GM12878 (cell line): ENCODE measurements at regions not wholly inside any gene's neighbourhood (a gene's known extent, or its start where the extent isn't known, plus 50 kb on each side); places are given as distances from the start of the nearest gene placed in this dataset.

Experiments used
- ATAC-seq: fragments of 200-7000 bp; cut with Tn5 transposase; 3 replicates; pipeline ENCODE4 v1.9.1; 2020; ENCODE audit warnings: mild to moderate bottlenecking, moderate library complexity
- BruUV-seq: library from RNA; stranded (reverse); fragments of 400-500 nt; replicated peaks from 2 replicates; lab custom pipeline; 2021; lab: Mats Ljungman, UMichigan
- CTCF ChIA-PET: fragments of 300-600 bp; sonication (Branson Sonifier 250); formaldehyde crosslinking; extraction: SDS; loops from one replicate; lab custom pipeline; 2021; ENCODE audit warnings: inconsistent platforms; lab: Yijun Ruan, JAX
- POLR2A ChIA-PET: fragments of 350-600 bp; formaldehyde crosslinking; extraction: SDS; loops from one replicate; lab custom pipeline; 2021; ENCODE audit warnings: inconsistent platforms; lab: Charles Lee
- RAD21 ChIA-PET: fragments of 300-600 bp; sonication (Branson Sonifier 250); formaldehyde crosslinking; loops from one replicate; lab custom pipeline; 2023; ENCODE audit warnings: antibody characterized with exemption; ENCODE audit not compliant: unreplicated experiment; lab: Charles Lee
- SMC1A ChIA-PET: fragments of 300-600 bp; sonication (Branson Sonifier 250); formaldehyde crosslinking; loops from one replicate; lab custom pipeline; 2023; ENCODE audit not compliant: unreplicated experiment, uncharacterized antibody; lab: Charles Lee
- DNase-seq: peaks from one replicate; pipeline ENCODE4 v3.0.0-alpha.2; 2011; ENCODE audit warnings: low read depth, low spot score
- FAIRE-seq: peaks from 3 replicates; lab custom pipeline; 2011; peaks lifted over from hg19 to GRCh38; lab: Jason Lieb, UNC
- H2AFZ ChIP-seq: 2 replicates; pipeline ENCODE4 v1.6.0; 2011; ENCODE audit warnings: low read depth, low read length, control low read depth; ENCODE audit not compliant: control insufficient read depth
- H3K27ac ChIP-seq: 2 replicates; pipeline ENCODE4 v1.5.1; 2011; ENCODE audit warnings: control low read depth; ENCODE audit not compliant: control insufficient read depth, insufficient read depth
- H3K27me3 ChIP-seq, 2 experiments: replicated peaks in 1 of 2; 2 replicates each; pipeline versions ENCODE4 v1.6.0 to v1.6.1; 2011; ENCODE audit warnings: low read length in 1 of 2; ENCODE audit not compliant: control insufficient read depth in 2 of 2, insufficient read depth in 2 of 2
- H3K36me3 ChIP-seq, 2 experiments: 2 replicates each; pipeline ENCODE4 v1.5.1; 2011; ENCODE audit warnings: low read length in 1 of 2; ENCODE audit not compliant: control insufficient read depth in 2 of 2, insufficient read depth in 2 of 2
- H3K4me1 ChIP-seq: 2 replicates; pipeline ENCODE4 v1.6.1; 2011; ENCODE audit warnings: mild to moderate bottlenecking, low read length, moderate library complexity, mixed read lengths; ENCODE audit not compliant: control insufficient read depth, insufficient read depth
- H3K4me2 ChIP-seq: 2 replicates; pipeline ENCODE4 v1.6.0; 2011; ENCODE audit warnings: control low read depth; ENCODE audit not compliant: control insufficient read depth, insufficient read depth
- H3K4me3 ChIP-seq: fragments of 200-600 bp; sonication (generic); 2 replicates; pipeline ENCODE4 v1.5.1; 2016
- H3K79me2 ChIP-seq: 2 replicates; pipeline ENCODE4 v1.6.0; 2011; ENCODE audit warnings: low read length; ENCODE audit not compliant: control insufficient read depth, insufficient read depth
- H3K9ac ChIP-seq: 2 replicates; pipeline ENCODE4 v1.8.0; 2011; ENCODE audit warnings: low read length, control low read depth, mixed read lengths; ENCODE audit not compliant: control insufficient read depth, insufficient read depth
- H3K9me3 ChIP-seq: replicated peaks from 3 replicates; pipeline ENCODE4 v1.5.1; 2011; ENCODE audit warnings: mild to moderate bottlenecking, low read length; ENCODE audit not compliant: control insufficient read depth, insufficient read depth
- H4K20me1 ChIP-seq: 2 replicates; pipeline ENCODE4 v1.6.0; 2011; ENCODE audit not compliant: control insufficient read depth, insufficient read depth
- FOS ChIP-seq: IDR thresholded peaks from 3 replicates; pipeline ENCODE4 v1.6.1; 2011; ENCODE audit warnings: borderline replicate concordance; ENCODE audit not compliant: insufficient read length; ENCODE audit errors: extremely low read depth
- NFYA ChIP-seq: IDR thresholded peaks from 2 replicates; pipeline ENCODE4 v1.6.1; 2011; ENCODE audit warnings: low read depth, mild to moderate bottlenecking, low read length, improper control_type of control experiment, borderline replicate concordance
- NR2C1 ChIP-seq: fragments of 450-650 bp; IDR thresholded peaks from 2 replicates; pipeline ENCODE4 v1.6.1; 2017; ENCODE audit warnings: antibody characterized with exemption, mild to moderate bottlenecking, moderate library complexity
- PAX5 ChIP-seq: IDR thresholded peaks from 2 replicates; pipeline ENCODE4 v1.6.1; 2011; ENCODE audit warnings: low read depth, low read length, borderline replicate concordance
- PML ChIP-seq: IDR thresholded peaks from 2 replicates; pipeline ENCODE4 v1.6.1; 2012; ENCODE audit warnings: low read length, inconsistent platforms
- SIX5 ChIP-seq: IDR thresholded peaks from 2 replicates; pipeline ENCODE4 v1.6.1; 2011; ENCODE audit warnings: mild to moderate bottlenecking, low read depth, low read length, moderate library complexity; ENCODE audit not compliant: severe bottlenecking
- SPI1 ChIP-seq: IDR thresholded peaks from 2 replicates; pipeline ENCODE4 v1.6.1; 2011; ENCODE audit warnings: low read depth, mild to moderate bottlenecking, low read length, moderate library complexity, borderline replicate concordance; ENCODE audit not compliant: insufficient read depth
- in situ Hi-C: fragments of 300-500 bp; cut with MboI; formaldehyde crosslinking; loops from 9 replicates; pipeline ENCODE4 v1.14.3; 2018; ENCODE audit warnings: mixed read lengths
- intact Hi-C: fragments of 100-400 bp; cut with micrococcal nuclease; formaldehyde crosslinking; loops from one replicate; pipeline ENCODE4 v1.14.2; 2022; ENCODE audit not compliant: unreplicated experiment
- TF ChIP-seq, protein P1 (sequence below): fragments of 450-650 bp; IDR thresholded peaks from 2 replicates; pipeline ENCODE4 v1.6.1; 2017; ENCODE audit warnings: borderline replicate concordance

DNA sequence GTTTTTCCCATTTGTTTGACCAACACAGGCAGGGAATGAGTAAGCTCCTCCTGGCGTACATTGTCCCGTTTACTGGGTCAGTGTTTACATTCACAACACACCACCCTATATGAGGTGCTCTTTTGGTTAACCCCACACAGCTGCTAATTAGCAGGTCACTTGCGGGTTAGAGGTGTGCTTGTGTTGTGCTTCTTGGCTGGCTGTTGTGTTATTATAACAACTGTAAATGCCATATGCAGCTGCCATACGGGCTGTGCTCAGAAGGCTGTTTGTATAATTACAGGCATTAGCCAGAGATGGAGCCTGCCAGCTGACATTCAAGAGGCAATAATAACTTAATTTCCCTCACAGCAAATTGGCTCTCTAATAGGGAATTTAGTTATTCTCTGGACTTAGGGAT, 205.1 kb upstream of the ELAC2 start (continued):
- TF ChIP-seq FOS: no peak
- no peak for TF ChIP-seq NFYA
- TF ChIP-seq PAX5: no peak

DNA sequence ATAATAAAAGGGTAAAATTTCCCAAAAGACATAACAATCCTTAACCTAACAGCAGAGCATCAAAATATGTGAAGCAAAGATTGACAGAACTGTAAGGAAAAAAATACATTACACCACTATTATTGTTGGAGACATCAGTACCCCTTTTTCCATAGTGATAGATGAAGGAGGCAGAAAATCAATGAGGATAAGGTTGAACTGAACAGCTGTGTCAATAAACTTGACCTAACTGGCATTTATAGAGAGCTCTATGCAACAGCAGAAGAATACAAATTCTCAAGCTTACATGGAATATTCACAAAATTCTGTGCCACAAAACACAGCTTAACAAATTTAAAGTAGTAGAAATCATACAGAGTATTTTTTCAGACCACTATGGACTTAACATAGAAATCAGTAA, 195.0 kb upstream of the ELAC2 start:
- Histone ChIP-seq H3K27ac (no peak overlapping the region), H4K20me1 (no peaks in the 10 kb centered on the region), H3K4me3 (no peak overlapping the region), H2AFZ (no peak overlapping the region), H3K27me3 (no peaks in the 10 kb centered on the region), H3K4me2 (no peak overlapping the region), H3K79me2 (no peaks in the 10 kb centered on the region), H3K4me1 (no peaks in the 10 kb centered on the region), H3K9ac (no peak overlapping the region), H3K9me3 (no peaks in the 10 kb centered on the region), H3K36me3 (no peaks in the 10 kb centered on the region)
- ChIA-PET SMC1A (no interaction called here), RAD21 (no interaction called here), POLR2A (no interaction called here), CTCF (no interaction called here)
- in situ Hi-C loops: loop anchor here (25.0 kb wide), 1 partner anchor 99 kb away; no protein-coding TSS in a partner anchor
- intact Hi-C loops: no loop called here
- ATAC-seq (no peak), DNase-seq (no peak), FAIRE-seq (no peak)
- TF ChIP-seq NFYA (no peak), PML (no peak), NR2C1 (no peak), SPI1 (no peak), SIX5 (no peak)
- TF ChIP-seq, protein P1, sequence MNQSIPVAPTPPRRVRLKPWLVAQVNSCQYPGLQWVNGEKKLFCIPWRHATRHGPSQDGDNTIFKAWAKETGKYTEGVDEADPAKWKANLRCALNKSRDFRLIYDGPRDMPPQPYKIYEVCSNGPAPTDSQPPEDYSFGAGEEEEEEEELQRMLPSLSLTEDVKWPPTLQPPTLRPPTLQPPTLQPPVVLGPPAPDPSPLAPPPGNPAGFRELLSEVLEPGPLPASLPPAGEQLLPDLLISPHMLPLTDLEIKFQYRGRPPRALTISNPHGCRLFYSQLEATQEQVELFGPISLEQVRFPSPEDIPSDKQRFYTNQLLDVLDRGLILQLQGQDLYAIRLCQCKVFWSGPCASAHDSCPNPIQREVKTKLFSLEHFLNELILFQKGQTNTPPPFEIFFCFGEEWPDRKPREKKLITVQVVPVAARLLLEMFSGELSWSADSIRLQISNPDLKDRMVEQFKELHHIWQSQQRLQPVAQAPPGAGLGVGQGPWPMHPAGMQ: no peak
- BruUV-seq: no TSS peak
